Transverse colon (tissue), 4 donors: ENCODE measurements at regions not wholly inside any gene's neighbourhood (a gene's known extent, or its start where the extent isn't known, plus 50 kb on each side); places are given as distances from the start of the nearest gene placed in this dataset.

Experiments
- POLR2AphosphoS5 ChIP-seq, 3 donors: sonication (generic); formaldehyde crosslinking; IDR thresholded peaks; one replicate each; pipeline ENCODE4 v1.6.1; 2016; ENCODE audit warnings: antibody characterized with exemption in 3 of 3
- TF ChIP-seq, protein P1 (sequence below), 5 experiments: fragments of 200-600 bp in 3 of 5; fragments of 450-650 bp in 2 of 5; sonication (generic) in 3 of 5; IDR thresholded peaks; 1 replicate in 2 of 5; 2 replicates in 3 of 5; pipeline ENCODE4 v1.5.1; 2016 to 2017; ENCODE audit warnings: antibody characterized with exemption in 5 of 5, inconsistent platforms in 3 of 5, mild to moderate bottlenecking in 2 of 5, moderate library complexity in 1 of 5

DNA sequence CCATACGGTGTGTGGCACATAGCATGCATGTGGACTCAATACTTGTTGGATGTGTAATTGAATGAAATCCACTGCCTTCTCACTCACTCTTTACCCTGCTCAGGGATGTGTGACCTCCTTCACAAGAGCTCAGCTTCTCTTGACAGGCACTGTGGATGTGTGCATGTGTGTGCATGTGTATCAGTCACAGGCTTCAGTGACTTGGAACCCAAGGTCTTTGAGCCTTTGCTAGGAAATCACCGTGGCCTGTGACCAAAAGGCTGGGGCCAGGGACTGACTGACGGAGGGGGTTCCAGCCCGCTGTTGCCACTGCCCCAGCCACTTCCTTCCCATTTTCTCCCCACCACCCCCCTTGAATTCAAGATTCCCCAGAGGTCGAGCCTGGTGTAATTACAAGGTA is 144.4 kb upstream of the POU3F1 start:
- TF ChIP-seq, protein P1, sequence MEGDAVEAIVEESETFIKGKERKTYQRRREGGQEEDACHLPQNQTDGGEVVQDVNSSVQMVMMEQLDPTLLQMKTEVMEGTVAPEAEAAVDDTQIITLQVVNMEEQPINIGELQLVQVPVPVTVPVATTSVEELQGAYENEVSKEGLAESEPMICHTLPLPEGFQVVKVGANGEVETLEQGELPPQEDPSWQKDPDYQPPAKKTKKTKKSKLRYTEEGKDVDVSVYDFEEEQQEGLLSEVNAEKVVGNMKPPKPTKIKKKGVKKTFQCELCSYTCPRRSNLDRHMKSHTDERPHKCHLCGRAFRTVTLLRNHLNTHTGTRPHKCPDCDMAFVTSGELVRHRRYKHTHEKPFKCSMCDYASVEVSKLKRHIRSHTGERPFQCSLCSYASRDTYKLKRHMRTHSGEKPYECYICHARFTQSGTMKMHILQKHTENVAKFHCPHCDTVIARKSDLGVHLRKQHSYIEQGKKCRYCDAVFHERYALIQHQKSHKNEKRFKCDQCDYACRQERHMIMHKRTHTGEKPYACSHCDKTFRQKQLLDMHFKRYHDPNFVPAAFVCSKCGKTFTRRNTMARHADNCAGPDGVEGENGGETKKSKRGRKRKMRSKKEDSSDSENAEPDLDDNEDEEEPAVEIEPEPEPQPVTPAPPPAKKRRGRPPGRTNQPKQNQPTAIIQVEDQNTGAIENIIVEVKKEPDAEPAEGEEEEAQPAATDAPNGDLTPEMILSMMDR (IDR thresholded peaks at IDR 0.05): no peak
- no peak for TF ChIP-seq POLR2AphosphoS5 (IDR thresholded peaks at IDR 0.05)
